B cell (primary cell): ENCODE measurements at regions not wholly inside any gene's neighbourhood (a gene's known extent, or its start where the extent isn't known, plus 50 kb on each side); places are given as distances from the start of the nearest gene placed in this dataset.

Experiments used
- ATAC-seq: fragments of 200-7000 bp; cut with Tn5 transposase; one replicate; pipeline ENCODE4 v1.10.0; 2021; ENCODE audit warnings: low read depth, mild to moderate bottlenecking, moderate number of reproducible peaks, moderate library complexity
- CTCF ChIA-PET: fragments of 350-600 bp; sonication (Branson Sonifier 250); formaldehyde crosslinking; loops from one replicate; lab custom pipeline; 2021; ENCODE audit warnings: antibody characterized with exemption, inconsistent platforms; lab: Charles Lee
- POLR2A ChIA-PET: fragments of 350-600 bp; sonication (Branson Sonifier 250); formaldehyde crosslinking; loops from one replicate; lab custom pipeline; 2021; ENCODE audit warnings: antibody characterized with exemption; lab: Charles Lee
- DNase-seq: peaks from one replicate; pipeline ENCODE4 v3.0.0; 2013
- H2AFZ ChIP-seq: 2 replicates; pipeline ENCODE4 v1.6.1; 2012; ENCODE audit warnings: mild to moderate bottlenecking, low read depth, low read length; ENCODE audit not compliant: insufficient read depth, poor library complexity, severe bottlenecking
- H3K27ac ChIP-seq, 2 donors: 1 replicate in 1 of 2; 2 replicates in 1 of 2; pipeline ENCODE4 v1.5.1; 2012 to 2013; ENCODE audit warnings: low read length in 2 of 2, mild to moderate bottlenecking in 2 of 2, moderate library complexity in 1 of 2
- H3K27me3 ChIP-seq, 4 experiments: fragments of 200-600 bp in 1 of 4; sonication (generic) in 1 of 4; replicated peaks in 1 of 4; 1 replicate in 2 of 4; 2 replicates in 2 of 4; pipeline versions ENCODE4 v1.6.1 to v1.7.0; 2013 to 2016; ENCODE audit warnings: low read length in 3 of 4, mild to moderate bottlenecking in 2 of 4, mixed read lengths in 1 of 4, moderate library complexity in 1 of 4; ENCODE audit not compliant: insufficient read depth in 4 of 4, control insufficient read depth in 3 of 4; ENCODE audit errors: control extremely low read depth in 1 of 4
- H3K36me3 ChIP-seq, 2 experiments: replicated peaks in 1 of 2; 1 replicate in 1 of 2; 2 replicates in 1 of 2; pipeline versions ENCODE4 v1.6.1 to v1.7.1; 2013; ENCODE audit warnings: low read length in 1 of 2; ENCODE audit not compliant: insufficient read depth in 2 of 2, control insufficient read depth in 1 of 2; ENCODE audit errors: control extremely low read depth in 1 of 2, extremely low read depth in 1 of 2
- H3K4me1 ChIP-seq, 2 donors: fragments of 200-600 bp in 1 of 2; sonication (generic) in 1 of 2; 1 replicate in 1 of 2; 2 replicates in 1 of 2; pipeline versions ENCODE4 v1.5.1 to v1.6.1; 2013 to 2017; ENCODE audit warnings: low read length in 2 of 2; ENCODE audit not compliant: control insufficient read depth in 2 of 2, insufficient read depth in 2 of 2
- H3K4me2 ChIP-seq: replicated peaks from 2 replicates; pipeline ENCODE3; 2012; ENCODE audit warnings: mild to moderate bottlenecking, low read depth, low read length; ENCODE audit not compliant: poor library complexity, severe bottlenecking
- H3K4me3 ChIP-seq, 5 experiments: fragments of 200-600 bp in 1 of 5; sonication (generic) in 1 of 5; 1 replicate in 3 of 5; 2 replicates in 2 of 5; pipeline versions ENCODE4 v1.5.1 to v1.7.0; 2011 to 2016; ENCODE audit warnings: low read length in 4 of 5, mild to moderate bottlenecking in 4 of 5, low read depth in 2 of 5, control low read depth in 1 of 5, moderate library complexity in 1 of 5; ENCODE audit not compliant: insufficient read depth in 1 of 5; ENCODE audit errors: control extremely low read depth in 1 of 5, extremely low read depth in 1 of 5
- H3K79me2 ChIP-seq: fragments of 200-600 bp; sonication (generic); one replicate; pipeline ENCODE4 v1.6.0; 2016; ENCODE audit warnings: low read length; ENCODE audit not compliant: control insufficient read depth, insufficient read depth
- H3K9ac ChIP-seq: fragments of 200-600 bp; sonication (generic); 2 replicates; pipeline ENCODE4 v1.6.1; 2017; ENCODE audit warnings: mild to moderate bottlenecking, low read length, moderate library complexity
- H3K9me3 ChIP-seq, 3 donors: one replicate each; pipeline versions ENCODE4 v1.6.1 to v1.7.1; 2013; ENCODE audit warnings: low read length in 2 of 3; ENCODE audit not compliant: control insufficient read depth in 2 of 3, insufficient read depth in 1 of 3; ENCODE audit errors: control extremely low read depth in 1 of 3
- H4K20me1 ChIP-seq: 2 replicates; pipeline ENCODE4 v1.6.0; 2012; ENCODE audit warnings: mild to moderate bottlenecking, low read length; ENCODE audit not compliant: insufficient read depth, control insufficient read depth, poor library complexity, severe bottlenecking
- H3K27ac Mint-ChIP-seq: one replicate; pipeline ENCODE4 v1.8.0; 2021; ENCODE audit warnings: mixed read lengths
- H3K27me3 Mint-ChIP-seq: one replicate; pipeline ENCODE4 v1.8.0; 2021; ENCODE audit warnings: mixed read lengths
- H3K4me1 Mint-ChIP-seq: one replicate; pipeline ENCODE4 v1.8.0; 2021; ENCODE audit warnings: mixed read lengths
- H3K4me3 Mint-ChIP-seq: one replicate; pipeline ENCODE4 v1.8.0; 2021; ENCODE audit warnings: mixed read lengths
- H3K9me3 Mint-ChIP-seq: one replicate; pipeline ENCODE4 v1.8.0; 2022; ENCODE audit warnings: mixed read lengths; ENCODE audit not compliant: insufficient read depth
- CTCF ChIP-seq: fragments of 200-600 bp; IDR thresholded peaks from one replicate; pipeline ENCODE4 v1.8.0; 2022; ENCODE audit warnings: antibody characterized with exemption, mild to moderate bottlenecking
- EZH2 ChIP-seq: IDR thresholded peaks from 2 replicates; pipeline ENCODE4 v1.6.1; 2012; ENCODE audit warnings: borderline replicate concordance, low read depth, mild to moderate bottlenecking, moderate library complexity, low read length; ENCODE audit not compliant: insufficient read depth, poor library complexity, severe bottlenecking
- WGBS: methylation state at CpG from one replicate; pipeline ENCODE4 v1.1.5; 2013; ENCODE audit warnings: missing lambda C conversion rate; ENCODE audit not compliant: insufficient coverage; 5-methylcytosine and 5-hydroxymethylcytosine counted together
- intact Hi-C: fragments of 100-400 bp; cut with micrococcal nuclease; formaldehyde crosslinking; loops from one replicate; pipeline ENCODE4 v1.10.0; 2022

- H3K4me3 ChIP-seq, result no peak overlapping the region
- TF ChIP-seq EZH2 (no peak), CTCF (no peak)
- H3K27me3 ChIP-seq, result no peaks in the 10 kb centered on the region
- no peaks in the 10 kb centered on the region for H3K27me3 Mint-ChIP-seq
- ATAC-seq, result no peak
- DNase-seq, result no peak
- H3K9ac ChIP-seq, result no peak overlapping the region
- no peak overlapping the region for H3K4me2 ChIP-seq
- peaks cover 4% of the 10 kb centered on the region for H3K9me3 Mint-ChIP-seq
- no peak overlapping the region for H3K4me3 Mint-ChIP-seq
- CTCF ChIA-PET, result interaction anchor here (0.7 kb wide), 1 partner anchor 946 kb away, joined by 3 read pairs; no protein-coding TSS in a partner anchor
- H3K4me1 ChIP-seq, result peaks cover 0 to 13% of the 10 kb centered on the region in 2 donors
- H3K36me3 ChIP-seq, result no peaks in the 10 kb centered on the region
- intact Hi-C loops, result no loop called here
- POLR2A ChIA-PET, result no interaction called here
- no peak overlapping the region for H3K27ac ChIP-seq
- no peaks in the 10 kb centered on the region for H4K20me1 ChIP-seq
- H3K79me2 ChIP-seq, result no peaks in the 10 kb centered on the region
- H2AFZ ChIP-seq, result no peak overlapping the region
- H3K4me1 Mint-ChIP-seq, result peaks cover 15% of the 10 kb centered on the region
- H3K9me3 ChIP-seq, result no peaks in the 10 kb centered on the region
- no peak overlapping the region for H3K27ac Mint-ChIP-seq
- WGBS, result no CpG with 5 or more reads among the region's 1 CpG
These were observed 736.5 kb downstream of the CETN3 start for GRCh38 chr5:89673019-89673418.

- Mint-ChIP-seq H3K4me1 (peaks cover 15% of the 10 kb centered on the region), H3K27ac (no peak overlapping the region), H3K27me3 (no peaks in the 10 kb centered on the region), H3K9me3 (peaks cover 6% of the 10 kb centered on the region), H3K4me3 (no peak overlapping the region)
- Histone ChIP-seq H3K4me1 (peaks cover 0 to 13% of the 10 kb centered on the region in 2 donors), H3K27ac (no peak overlapping the region), H3K36me3 (no peaks in the 10 kb centered on the region), H3K79me2 (no peaks in the 10 kb centered on the region), H3K9ac (no peak overlapping the region), H4K20me1 (no peaks in the 10 kb centered on the region), H3K9me3 (peaks cover 1 to 5% (median 4%) of the 10 kb centered on the region in 3 donors), H3K4me3 (no peak overlapping the region), H2AFZ (no peak overlapping the region), H3K27me3 (no peaks in the 10 kb centered on the region), H3K4me2 (no peak overlapping the region)
- POLR2A ChIA-PET, result no interaction called here
- intact Hi-C loops, result no loop called here
- WGBS, result 100% methylated on average over 1 of the region's 3 CpGs
- CTCF ChIA-PET, result no interaction called here
- ATAC-seq (no peak), DNase-seq (no peak)
- TF ChIP-seq CTCF (no peak), EZH2 (no peak)
These were observed 740.7 kb downstream of the CETN3 start for GRCh38 chr5:89668821-89669220.
